ENCODE measurements at regions not wholly inside any gene's neighbourhood (a gene's known extent, or its start where the extent isn't known, plus 50 kb on each side); places are given as distances from the start of the nearest gene placed in this dataset.

GRCh38 chr2:204110338-204110741, 173.8 kb downstream of the ICOS start:
- DNase-seq = peak; percentile 25

GRCh38 chr2:204110751-204111516, 174.4 kb downstream of the ICOS start:
- DNase-seq = no peak

DNA sequence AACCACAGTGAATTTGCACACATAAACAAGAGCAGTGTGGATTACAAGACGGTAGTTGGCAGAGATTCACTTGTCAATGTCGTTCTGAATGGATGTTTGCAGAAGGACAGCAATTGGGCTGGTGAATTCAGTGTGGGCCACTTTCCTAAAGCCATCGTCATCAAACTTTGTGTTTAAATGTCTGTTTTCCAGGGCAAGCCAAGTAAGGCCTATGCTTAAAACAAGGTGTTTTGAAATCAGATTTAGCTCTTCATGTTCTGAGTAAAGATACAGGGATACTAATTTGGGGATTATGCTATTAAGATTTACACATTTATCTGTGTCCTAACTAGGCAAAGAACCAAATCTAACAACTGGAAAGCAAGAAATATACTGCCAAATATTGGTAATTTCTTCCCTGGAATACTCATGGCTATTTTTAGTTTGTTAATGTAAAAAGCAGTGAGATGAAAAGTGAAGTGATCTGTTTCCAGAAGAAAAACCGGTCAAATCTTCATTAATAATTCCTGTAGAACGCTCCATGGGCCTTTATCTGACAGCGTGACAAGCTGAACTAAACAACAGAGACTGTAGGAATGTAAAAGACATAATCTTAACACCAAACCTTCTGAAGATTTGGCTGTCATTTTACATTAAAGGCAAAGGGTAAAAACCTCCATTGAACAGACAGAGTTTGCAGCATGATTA, 175.7 kb downstream of the ICOS start:
- DNase-seq = no peak

GRCh38 chr2:204114295-204115136, 178.0 kb downstream of the ICOS start:
- DNase-seq = no peak

DNA sequence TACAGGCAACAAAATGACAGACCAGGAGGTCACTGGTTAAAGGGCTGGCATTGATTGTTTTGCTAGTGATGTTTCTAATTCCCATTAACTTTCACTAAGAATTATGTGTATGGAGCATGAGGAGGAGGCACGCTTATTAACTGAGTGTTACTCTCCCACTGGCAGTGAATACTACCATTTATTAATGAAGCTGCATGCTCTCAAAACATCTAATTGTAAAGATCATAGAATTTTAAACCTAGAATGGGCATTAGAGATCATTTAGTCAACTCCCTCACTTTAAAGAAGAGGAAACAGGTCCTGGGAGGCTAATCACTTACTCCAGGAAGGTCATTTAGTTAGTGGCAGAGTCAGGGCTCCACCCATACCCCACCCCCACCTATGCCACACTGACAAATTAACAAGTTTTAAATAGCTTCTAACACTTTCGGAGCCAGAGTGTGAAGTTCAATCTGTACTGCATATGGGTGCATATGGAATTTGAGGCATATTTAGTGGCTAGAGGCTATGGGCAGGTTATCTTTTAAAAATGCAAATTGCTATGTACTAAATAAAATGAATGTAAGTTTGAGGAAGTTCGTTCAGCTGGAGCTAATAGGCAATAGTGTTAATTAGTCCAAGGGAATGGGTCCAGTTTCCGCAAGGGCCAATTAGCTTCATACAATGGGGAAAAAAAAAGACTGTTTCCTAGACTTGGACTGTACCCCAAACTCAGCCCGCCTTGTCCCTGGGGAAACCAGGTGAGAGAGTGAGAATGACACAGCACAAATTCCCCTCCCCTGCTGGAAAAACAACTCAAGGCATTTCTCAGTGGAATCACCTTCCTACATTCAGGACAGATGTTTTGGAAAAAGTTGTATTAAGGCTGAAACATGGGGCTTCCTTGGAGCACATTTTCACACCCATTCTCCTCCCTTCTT, 178.8 kb downstream of the ICOS start:
- DNase-seq = no peak

DNA sequence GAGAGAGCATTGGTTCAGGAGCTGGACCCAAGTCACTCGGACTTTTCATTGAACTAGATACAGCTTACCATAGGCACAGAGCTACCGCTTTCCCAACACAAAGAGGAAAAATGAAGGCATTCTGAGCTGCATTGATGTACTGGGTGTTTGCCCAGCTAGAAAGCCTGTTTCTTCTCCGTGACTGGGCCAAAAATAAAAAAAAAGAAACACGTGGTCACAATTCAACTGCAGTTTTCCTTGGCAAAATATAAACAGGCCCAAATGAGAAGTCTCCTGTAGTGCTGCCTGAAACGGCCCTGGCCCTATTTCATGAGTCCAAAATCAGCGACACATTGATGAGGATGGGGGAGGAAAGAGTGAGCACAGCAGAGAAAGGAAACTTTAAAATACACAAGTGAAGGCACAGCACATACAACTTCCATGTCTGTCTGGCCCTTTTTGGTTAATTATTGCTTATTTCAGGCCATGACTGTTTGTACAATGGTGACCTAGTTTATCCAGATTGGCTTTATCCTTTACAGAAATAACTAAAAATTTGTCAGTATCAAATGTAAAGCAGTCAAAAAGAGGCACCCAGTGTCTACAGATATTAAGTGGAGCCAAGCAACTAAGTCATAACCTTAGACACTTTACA, 179.7 kb downstream of the ICOS start:
- DNase-seq = no peak

GRCh38 chr2:204122425-204122824, 185.9 kb downstream of the ICOS start:
- DNase-seq = no peak

GRCh38 chr2:204124140-204124750, 187.7 kb downstream of the ICOS start:
- DNase-seq = no peak

GRCh38 chr2:204126705-204127104, 190.1 kb downstream of the ICOS start:
- no peak for DNase-seq

DNA sequence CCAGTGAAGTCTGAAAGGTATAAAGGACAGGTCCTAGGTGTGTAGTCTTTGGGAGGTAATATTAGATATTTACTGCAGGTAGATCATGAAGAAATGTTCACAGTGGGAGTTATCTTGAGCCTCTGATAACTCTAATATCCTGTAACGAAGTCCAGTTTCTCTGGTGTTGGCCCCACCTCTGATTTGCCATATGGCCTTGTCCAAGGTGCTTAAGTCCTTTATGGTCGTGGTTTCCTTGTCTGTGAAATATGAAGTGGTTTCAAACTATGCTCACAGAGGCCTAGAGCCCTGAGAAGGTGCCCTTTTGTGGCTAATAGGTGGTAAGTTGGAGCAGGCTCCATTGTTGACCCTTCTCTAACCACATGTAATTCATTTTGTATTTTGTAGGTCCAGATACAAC, 190.7 kb downstream of the ICOS start:
- no peak for DNase-seq

DNA sequence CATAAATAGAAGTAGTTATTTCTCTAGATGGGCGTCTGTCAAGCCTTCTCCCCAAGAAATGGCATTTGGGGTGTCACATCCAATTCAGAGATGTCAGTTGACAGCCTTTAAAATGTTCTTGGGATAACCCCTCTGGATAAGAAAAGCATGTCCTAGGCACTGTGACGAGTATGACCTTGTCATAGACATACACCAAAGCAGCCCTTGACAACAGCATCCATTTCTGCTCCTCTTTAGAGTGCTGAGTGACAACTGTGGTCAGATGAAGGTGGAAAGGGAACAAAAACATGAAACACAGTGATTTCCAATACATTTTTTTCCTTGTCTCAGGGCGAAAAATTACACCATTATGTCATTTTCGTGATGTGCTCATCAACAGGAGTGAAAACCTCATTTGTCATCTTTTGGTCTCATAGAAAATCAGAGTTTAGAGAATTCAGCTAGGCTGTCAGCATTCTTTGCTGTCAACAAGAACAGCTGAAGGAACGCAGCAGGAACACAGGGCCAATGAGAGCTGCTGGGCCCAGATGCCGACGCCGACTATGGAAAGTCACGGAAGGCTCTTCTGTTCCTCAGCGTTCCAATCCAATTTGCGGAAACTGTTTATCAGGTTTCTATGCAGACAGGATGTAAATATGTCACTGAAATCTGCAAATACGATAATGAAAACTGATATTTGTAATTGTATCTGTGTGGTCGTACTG, 193.2 kb downstream of the ICOS start:
- no peak for DNase-seq

DNA sequence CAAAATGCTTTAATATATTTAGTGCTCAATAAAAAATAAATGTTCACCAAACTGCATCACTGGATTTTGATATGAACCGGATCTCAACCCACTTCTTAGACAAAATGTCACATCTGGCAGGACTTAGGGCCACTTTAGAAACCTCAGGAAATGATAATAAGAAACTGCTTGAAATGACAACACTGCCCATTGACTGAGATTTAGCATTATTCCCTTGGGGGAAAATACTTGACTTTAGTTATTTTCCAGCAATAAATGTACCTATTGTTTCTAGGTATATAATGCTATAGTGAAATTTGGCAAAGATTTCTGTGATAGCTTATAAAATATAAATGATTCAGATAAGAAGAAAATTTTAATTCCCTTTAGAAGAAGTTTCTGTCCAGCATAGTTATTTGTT, 195.1 kb downstream of the ICOS start:
- DNase-seq = no peak

DNA sequence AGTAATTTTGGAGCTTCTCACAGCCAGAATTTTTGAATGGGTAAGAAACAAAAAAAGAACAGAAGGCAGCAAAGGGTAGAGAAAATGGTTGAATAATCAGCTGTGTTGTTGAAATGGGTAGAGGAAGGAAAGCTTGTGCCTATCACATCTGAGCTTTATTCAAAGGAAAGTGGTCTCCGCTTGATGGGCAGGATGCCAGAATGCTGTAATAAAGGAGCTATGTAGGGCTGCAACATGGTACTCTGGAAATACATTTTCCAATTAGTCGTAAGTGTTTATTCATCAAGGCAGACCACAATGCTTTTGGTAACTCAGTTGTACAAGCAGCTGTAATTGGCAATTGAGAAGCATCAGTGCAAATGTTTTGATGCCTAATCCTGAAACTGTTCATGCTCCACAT, 196.9 kb downstream of the ICOS start:
- DNase-seq = no peak

DNA sequence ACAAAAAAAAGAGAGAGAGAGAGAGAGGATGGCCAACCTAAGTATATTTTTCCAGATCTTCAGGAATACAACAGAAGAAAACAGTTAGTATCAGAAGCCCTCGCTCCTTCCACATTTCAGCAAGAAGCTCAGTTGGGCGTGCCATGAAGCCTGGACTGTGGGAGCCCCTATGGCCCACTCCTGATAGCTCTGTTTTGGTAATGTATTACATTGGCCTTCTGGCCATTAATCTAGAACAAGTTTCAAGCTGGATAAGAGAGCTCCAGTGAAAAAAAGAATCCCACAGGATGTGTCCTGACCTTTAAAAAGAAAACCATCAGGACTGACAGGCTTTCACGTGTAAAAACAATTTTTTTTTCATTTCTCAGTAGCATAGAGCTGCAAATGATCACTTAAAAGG, 197.9 kb downstream of the ICOS start:
- no peak for DNase-seq

DNA sequence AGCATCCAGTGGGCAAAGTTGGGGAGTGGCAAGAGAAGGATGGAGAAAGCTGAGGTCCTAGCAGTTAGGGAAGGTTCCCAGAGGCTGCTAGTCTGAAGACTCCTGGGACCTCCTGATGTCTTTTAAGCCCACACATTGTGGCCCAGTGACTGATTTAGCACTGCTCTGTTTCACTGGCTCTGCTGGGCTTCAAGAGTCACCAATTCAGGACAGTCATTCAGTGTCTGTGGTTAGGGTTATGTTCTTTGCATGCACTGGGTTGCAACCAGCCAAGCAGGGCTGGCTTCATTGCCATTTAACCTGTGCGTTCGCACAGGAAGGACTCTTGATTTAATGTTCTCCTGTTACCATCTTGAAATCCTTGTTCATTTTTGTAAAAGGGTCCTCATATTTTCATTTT, 199.2 kb downstream of the ICOS start:
- no peak for DNase-seq

- no peak for DNase-seq
Measured at GRCh38 chr2:204138206-204138605, 201.6 kb downstream of the ICOS start.

- no peak for DNase-seq
Measured at GRCh38 chr2:204140246-204140645, 203.7 kb downstream of the ICOS start.

DNA sequence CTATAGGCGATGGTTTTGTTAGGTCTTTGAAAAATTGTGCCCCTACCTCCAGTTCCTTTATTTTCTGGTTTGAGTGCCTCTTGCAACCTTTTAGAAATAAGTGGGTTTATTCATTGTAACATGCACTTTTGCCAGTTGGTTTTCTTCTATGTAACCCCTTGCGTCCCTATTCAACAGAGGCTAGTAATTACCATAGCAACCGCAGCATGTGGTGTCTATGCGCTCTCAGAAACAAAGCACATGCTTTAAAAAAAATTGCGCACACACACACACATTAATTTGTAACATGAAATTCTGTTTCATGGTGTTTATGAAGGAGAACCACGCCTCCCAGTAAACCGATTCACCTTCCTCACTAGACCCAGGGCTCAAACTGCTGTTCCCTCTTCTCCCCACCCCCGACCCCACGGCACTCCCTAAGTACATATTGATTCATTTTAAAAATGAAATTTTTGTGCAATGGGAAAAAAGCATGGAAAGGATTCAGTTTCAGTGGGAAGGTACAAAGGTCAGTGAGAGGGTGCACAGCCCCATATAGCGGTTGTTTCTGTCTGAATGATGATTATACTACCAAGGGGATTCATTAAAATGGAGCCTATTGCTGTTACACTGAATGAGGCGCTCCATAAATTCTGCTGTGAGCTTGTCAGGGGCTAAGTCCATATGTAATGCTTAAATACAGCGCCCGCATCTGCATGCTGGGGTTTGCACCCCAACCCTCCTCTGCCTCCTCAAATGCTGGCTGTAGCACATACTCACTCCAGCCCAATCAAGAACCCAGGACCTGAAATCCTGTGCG, 206.9 kb downstream of the ICOS start:
- DNase-seq = no peak

- DNase-seq = no peak
Measured at GRCh38 chr2:204144492-204144891, 207.9 kb downstream of the ICOS start.

- peak; percentile 77 for DNase-seq
Measured at GRCh38 chr2:204145263-204145751, 208.7 kb downstream of the ICOS start.

All from activated naive CD4-positive, alpha-beta T cell treated with anti-CD3 and anti-CD28 coated beads, Interleukin-2, amount 50 U/mL, for 16 hours (primary cell).